HG02642 (cell line): ENCODE measurements at regions not wholly inside any gene's neighbourhood (a gene's known extent, or its start where the extent isn't known, plus 50 kb on each side); places are given as distances from the start of the nearest gene placed in this dataset.

Experiments used
- ATAC-seq: cut with Tn5 transposase; IDR thresholded peaks from one replicate; pipeline ENCODE4 v1.9.1; 2021; ENCODE audit warnings: mild to moderate bottlenecking; ENCODE audit not compliant: unreplicated experiment, poor library complexity

DNA sequence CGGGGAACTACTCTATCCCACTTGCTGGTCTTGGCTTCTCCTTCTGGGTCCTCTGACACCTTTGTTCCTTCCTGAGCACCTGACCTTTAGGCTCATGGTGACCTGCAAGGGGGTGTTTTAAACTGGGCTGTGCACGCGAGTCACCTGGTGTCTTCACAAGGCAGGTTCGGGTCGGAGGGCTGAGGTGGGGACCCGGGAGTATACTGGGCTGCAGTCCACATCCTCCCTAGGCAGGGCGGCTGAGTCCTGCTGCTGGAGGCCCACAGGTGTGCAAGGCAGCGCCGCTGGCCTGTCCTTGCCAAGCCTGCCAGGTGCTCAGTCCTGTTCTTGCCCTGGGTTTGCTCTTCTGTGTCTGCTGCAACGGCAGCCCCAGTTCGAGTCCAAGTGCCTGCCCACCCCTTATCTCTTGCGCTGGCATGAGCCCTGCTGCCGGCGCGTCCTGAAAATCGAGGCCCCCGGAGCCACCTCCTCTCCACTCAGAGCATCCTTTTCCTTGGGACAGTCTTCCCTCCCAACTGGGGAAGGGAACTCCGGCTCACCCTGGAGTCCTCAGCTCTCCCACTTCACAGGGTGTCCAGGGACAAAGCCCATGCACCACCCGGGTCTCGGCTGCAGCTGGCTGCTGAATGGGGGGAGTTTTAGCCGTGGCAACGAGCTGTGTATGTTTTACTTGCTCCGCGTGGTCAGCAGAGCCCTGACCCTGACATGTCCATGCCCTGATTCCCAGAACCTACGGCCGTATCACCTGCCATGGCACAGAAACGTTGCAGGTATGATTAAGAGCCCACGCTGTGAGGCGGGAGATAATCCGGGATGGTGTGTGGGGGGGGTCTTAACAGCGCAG is 193.5 kb downstream of the TEX29 start:
- ATAC-seq = no peak

GRCh38 chr13:111514610-111515306 is 194.3 kb downstream of the TEX29 start:
- no peak for ATAC-seq

- no peak for ATAC-seq
Observed at GRCh38 chr13:111515307-111515617, 194.8 kb downstream of the TEX29 start.

- no peak for ATAC-seq
Observed at GRCh38 chr13:111515635-111516034, 195.2 kb downstream of the TEX29 start.

DNA sequence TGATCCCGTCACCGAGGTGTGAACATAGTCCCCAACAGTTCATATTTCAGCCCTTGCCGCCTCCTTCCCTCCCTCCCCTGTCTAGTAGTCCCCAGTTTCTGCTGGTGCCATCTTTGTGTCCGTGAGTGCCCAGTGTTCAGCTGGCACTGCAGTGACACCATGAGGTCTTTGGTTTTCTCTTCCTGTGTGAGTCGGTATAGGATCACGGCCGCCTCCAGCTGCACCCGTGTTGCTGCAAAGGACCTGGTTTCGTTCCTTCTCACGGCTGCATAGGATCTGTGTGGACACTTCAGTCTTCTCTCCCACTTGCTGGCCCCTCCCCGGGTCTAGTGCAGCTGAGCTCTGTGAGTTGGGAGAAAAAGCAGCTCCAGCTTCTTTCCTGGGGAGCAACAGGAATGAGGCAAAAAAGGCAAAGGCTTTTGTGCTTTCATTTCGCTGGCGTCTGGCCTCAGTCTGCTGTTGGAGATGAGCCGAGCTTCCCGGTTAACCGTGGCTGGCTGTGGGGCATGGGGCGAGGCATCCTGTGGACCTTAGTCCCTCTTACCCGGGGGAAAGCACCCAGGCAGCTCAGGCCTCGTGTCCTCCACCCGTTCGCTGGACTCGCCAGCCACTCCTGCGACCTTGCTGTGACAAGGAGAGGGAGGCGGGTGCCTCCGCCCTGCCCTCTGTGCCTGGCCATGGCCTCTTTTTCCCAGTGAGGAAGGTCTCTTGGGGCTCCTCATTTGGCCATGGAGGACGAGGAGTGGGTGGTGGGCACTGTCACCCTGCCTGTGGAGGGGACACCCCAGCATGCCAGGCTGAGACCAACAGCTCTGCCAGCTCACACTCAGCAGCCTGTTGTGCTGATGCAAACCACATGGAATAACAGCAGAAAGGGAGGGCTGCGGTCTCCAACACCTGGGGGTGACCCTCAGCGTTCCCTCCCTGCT is 196.5 kb downstream of the TEX29 start:
- ATAC-seq = no peak

DNA sequence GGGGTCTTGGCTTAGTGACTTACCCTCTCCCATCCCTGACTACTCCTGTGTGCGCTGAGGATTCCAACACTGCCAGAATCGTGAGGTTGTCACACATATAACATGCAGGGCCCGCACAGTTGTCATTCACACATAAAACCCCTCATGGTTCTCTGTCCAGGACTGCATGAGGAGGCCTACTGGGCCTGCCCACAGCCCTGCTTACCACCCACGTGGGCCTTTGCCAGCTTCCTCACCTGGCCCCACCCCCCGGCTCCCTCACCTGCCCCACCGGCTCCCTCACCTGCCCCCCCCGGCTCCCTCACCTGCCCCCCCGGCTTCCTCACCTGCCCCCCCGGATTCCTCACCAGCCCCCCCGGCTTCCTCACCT is 197.2 kb downstream of the TEX29 start:
- no peak for ATAC-seq

GRCh38 chr13:111518161-111518792 is 197.8 kb downstream of the TEX29 start:
- ATAC-seq = no peak

DNA sequence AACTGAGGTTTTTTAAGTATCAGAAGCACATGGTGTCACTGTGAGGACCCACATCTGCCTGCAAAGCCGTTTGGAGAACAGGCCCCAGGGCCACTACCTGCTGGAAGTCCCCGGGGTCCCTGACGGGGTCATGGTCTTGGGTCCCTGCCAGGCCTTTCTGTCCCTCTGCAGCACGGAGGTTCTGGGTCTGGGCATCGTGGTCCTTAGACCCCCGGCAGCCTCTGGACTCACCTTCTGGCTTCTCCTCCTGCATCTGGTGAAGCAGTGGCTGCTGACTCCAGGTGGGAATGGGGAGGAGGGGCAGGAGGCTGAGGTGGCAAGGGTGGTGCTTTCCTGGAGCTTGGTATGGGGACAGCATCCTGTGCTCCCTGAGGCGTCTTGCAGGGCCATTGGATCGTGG is 198.6 kb downstream of the TEX29 start:
- no peak for ATAC-seq

- no peak for ATAC-seq
Observed at GRCh38 chr13:111519490-111520170, 199.2 kb downstream of the TEX29 start.

DNA sequence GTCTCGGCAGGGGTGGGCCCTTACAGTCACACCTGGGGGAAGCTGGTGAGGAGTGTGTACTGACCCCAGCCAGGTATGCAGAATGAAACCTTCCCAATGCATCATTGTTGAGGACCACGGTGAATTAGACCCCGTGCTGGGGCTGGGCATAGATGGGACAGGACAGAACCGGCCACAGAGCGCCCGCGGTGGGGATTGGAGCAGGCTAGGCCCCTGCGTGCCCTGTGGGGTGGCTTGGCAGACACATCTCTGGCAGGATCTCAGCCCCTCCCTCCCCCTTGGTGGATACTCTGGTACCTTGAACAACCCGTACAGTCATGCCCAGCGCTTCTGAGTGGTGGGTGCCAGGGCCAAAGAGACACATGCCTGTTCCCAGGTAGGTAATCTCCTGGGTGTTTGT is 200.6 kb downstream of the TEX29 start:
- no peak for ATAC-seq

GRCh38 chr13:111521691-111522229 is 201.3 kb downstream of the TEX29 start:
- no peak for ATAC-seq

DNA sequence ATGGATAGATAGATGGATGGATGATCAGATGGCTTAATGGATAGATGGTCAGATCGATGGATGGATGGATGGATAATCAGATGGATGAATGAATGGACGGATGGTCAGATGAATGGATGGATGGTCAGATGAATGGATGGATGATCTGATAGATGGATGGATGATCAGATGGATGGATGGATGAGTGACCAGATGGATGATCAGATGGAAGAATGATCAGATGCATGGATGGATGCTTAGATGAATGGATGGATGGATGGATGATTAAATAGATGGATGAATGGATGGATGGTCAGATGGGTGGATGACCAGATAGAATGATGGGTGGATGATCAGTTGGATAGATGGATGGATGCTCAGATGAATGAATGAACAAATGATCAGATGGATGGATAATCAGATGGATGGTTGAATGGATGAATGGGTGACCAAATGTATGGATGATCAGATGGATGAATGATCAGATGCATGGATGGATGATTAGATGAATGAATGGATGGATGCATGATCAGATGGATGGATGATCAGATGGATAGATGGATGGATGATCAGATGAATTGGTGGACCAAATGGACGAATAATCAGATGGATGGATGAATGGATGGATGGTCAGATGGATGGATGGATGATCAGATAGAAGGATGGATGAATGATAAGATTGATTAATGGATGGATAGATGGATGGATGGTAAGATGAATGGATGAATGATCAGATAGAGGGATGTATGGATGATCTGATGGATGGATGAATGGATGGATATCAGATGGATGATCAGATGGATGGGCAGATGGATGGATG is 205.1 kb downstream of the TEX29 start:
- ATAC-seq = no peak

DNA sequence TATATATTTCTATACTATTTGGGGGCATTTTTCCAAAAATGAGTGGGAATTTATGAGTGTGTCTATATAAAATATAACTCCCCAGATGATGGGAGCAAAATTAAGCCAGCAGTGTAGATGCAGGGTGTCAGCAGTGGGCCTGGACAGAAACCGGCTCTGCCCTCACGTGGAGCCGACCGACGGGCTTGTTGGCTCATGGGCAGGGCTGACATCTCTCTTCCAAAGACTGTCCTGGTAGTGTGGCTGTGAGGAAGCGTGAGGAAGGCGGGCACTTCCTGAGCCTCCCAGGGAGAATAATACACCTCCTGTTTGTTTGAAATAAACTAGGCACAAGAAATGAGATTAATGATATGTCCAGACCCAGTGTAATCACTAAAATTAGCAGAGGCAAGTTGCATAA is 206.5 kb downstream of the TEX29 start:
- no peak for ATAC-seq

- no peak for ATAC-seq
Observed at GRCh38 chr13:111527614-111528229, 207.3 kb downstream of the TEX29 start.

DNA sequence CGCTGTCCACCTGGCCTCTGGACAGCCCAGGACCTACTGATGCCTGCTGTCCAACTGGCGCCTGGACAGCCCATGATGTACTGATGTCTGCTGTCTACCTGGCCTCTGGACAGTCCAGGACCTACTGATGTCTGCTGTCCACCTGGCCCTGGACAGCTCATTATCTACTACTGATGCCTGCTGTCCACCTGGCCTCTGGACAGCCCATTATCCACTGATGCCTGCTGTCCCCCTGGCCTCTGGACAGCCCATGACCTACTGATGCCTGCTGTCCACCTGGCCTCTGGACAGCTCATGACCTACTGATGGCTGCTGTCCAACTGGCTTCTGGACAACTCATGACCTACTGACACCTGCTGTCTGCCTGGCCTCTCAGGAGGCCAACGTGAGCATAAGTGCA is 208.1 kb downstream of the TEX29 start:
- ATAC-seq = no peak

- no peak for ATAC-seq
Observed at GRCh38 chr13:111530137-111530870, 209.9 kb downstream of the TEX29 start.

- ATAC-seq = no peak
Observed at GRCh38 chr13:111531505-111531904, 211.1 kb downstream of the TEX29 start.

DNA sequence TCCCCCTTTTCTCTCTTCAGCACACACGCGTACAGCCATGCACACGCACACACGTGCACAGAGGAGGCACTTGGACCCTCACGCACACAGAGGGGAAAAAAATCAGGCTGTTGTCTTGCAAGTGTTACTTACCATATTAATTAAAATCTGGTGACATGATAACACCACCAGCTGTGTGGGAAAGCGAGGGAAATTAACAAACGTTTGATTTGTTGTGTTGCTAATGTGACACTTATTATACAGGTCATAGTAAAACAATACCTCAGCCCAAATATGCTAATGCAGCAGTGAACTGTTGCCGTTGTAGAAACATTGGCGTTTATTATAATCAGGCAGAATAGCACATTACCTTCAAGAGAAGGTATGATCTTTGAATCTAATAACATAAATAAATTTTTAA is 211.7 kb downstream of the TEX29 start:
- ATAC-seq = no peak
